ACHN (cell line): ENCODE measurements at regions not wholly inside any gene's neighbourhood (a gene's known extent, or its start where the extent isn't known, plus 50 kb on each side); places are given as distances from the start of the nearest gene placed in this dataset.
A peak's percentile ranks its signal among the peaks of the same experiment; 100 is the strongest.
"Not testable (repeated sequence)": the region's sequence is repeated elsewhere in the genome, so short reads cannot be mapped to it uniquely, and the experiment has no call there.

ENCODE experiments used
- DNase-seq: peaks from one replicate; pipeline ENCODE4 v3.0.0-alpha.2; 2015
- in situ Hi-C: cut with HindIII; loops from 2 replicates; pipeline ENCODE4 v1.10.0; 2017; ENCODE audit warnings: low sequenced_read_pairs, low pct_ligation_motif_present, low pct_unique_long_range_greater_than_20kb

GRCh38 chr15:75100679-75101078 is 77.3 kb downstream of the PPCDC start:
- no peak for DNase-seq
- in situ Hi-C loops: no loop called here

- DNase-seq: peak; percentile 58
These were observed 81.6 kb downstream of the PPCDC start for GRCh38 chr15:75104804-75105557.

GRCh38 chr15:75107516-75107907 is 84.1 kb downstream of the PPCDC start:
- in situ Hi-C loops: no loop called here

More at GRCh38 chr15:75104804-75105557, 81.6 kb downstream of the PPCDC start:
- in situ Hi-C loops: no loop called here

GRCh38 chr15:75107908-75108838 is 84.8 kb downstream of the PPCDC start:
- in situ Hi-C loops: no loop called here
- peak; percentile 67 for DNase-seq

More at GRCh38 chr15:75107516-75107907, 84.1 kb downstream of the PPCDC start:
- DNase-seq: no peak

GRCh38 chr15:75109021-75109735 is 85.8 kb downstream of the PPCDC start:
- no peak for DNase-seq

GRCh38 chr15:75109736-75110130 is 86.3 kb downstream of the PPCDC start:
- no peak for DNase-seq
- in situ Hi-C loops: no loop called here

More at GRCh38 chr15:75109021-75109735, 85.8 kb downstream of the PPCDC start:
- in situ Hi-C loops: no loop called here

GRCh38 chr15:75112278-75112847 is 89.0 kb downstream of the PPCDC start:
- in situ Hi-C loops: no loop called here
- no peak for DNase-seq

- DNase-seq: no peak
- in situ Hi-C loops: no loop called here
These were observed 88.7 kb upstream of the C15orf39 start for GRCh38 chr15:75112848-75113492.

GRCh38 chr15:75114327-75114726 is 87.4 kb upstream of the C15orf39 start:
- in situ Hi-C loops: no loop called here

GRCh38 chr15:75114796-75115195 is 86.9 kb upstream of the C15orf39 start:
- DNase-seq: no peak
- in situ Hi-C loops: no loop called here

More at GRCh38 chr15:75114327-75114726, 87.4 kb upstream of the C15orf39 start:
- DNase-seq: no peak

- in situ Hi-C loops, DNase-seq: not testable (repeated sequence)
These were observed 86.2 kb upstream of the C15orf39 start for GRCh38 chr15:75115411-75115913.

GRCh38 chr15:75116143-75116542 is 85.5 kb upstream of the C15orf39 start:
- DNase-seq, in situ Hi-C loops: not testable (repeated sequence)

- DNase-seq: no peak
- in situ Hi-C loops: no loop called here
These were observed 83.7 kb upstream of the C15orf39 start for GRCh38 chr15:75117993-75118392.

GRCh38 chr15:75119312-75119711 is 82.4 kb upstream of the C15orf39 start:
- in situ Hi-C loops, DNase-seq: not testable (repeated sequence)

- in situ Hi-C loops: no loop called here
- no peak for DNase-seq
These were observed 80.2 kb upstream of the C15orf39 start for GRCh38 chr15:75121491-75121890.

- DNase-seq: no peak
- in situ Hi-C loops: no loop called here
These were observed 78.3 kb upstream of the C15orf39 start for GRCh38 chr15:75123395-75123794.

- in situ Hi-C loops, DNase-seq: not testable (repeated sequence)
These were observed 77.4 kb upstream of the C15orf39 start for GRCh38 chr15:75124278-75124677.

GRCh38 chr15:75125935-75126334 is 75.7 kb upstream of the C15orf39 start:
- no peak for DNase-seq

More at GRCh38 chr15:75125935-75126334, 75.7 kb upstream of the C15orf39 start:
- in situ Hi-C loops: no loop called here
